Type B pancreatic cell (in vitro differentiated cells): ENCODE measurements at regions not wholly inside any gene's neighbourhood (a gene's known extent, or its start where the extent isn't known, plus 50 kb on each side); places are given as distances from the start of the nearest gene placed in this dataset.

ENCODE experiments used
- DNase-seq: peaks from one replicate; pipeline ENCODE4 v3.0.0; 2021; ENCODE audit warnings: mixed read lengths; ENCODE audit not compliant: unreplicated experiment; ENCODE audit errors: extremely low spot score
- H3K27ac Mint-ChIP-seq: 2 replicates; pipeline ENCODE4 v1.8.0; 2021; ENCODE audit warnings: mild to moderate bottlenecking, mixed read lengths
- H3K27me3 Mint-ChIP-seq: 2 replicates; pipeline ENCODE4 v1.8.0; 2021; ENCODE audit warnings: mixed read lengths
- H3K36me3 Mint-ChIP-seq: 2 replicates; pipeline ENCODE4 v1.8.0; 2021; ENCODE audit warnings: mixed read lengths
- H3K4me1 Mint-ChIP-seq: one replicate; pipeline ENCODE4 v1.8.0; 2021; ENCODE audit warnings: mixed read lengths; ENCODE audit not compliant: unreplicated experiment
- H3K4me3 Mint-ChIP-seq: 2 replicates; pipeline ENCODE4 v1.8.0; 2021; ENCODE audit warnings: mild to moderate bottlenecking, mixed read lengths
- H3K9me3 Mint-ChIP-seq: 2 replicates; pipeline ENCODE4 v1.8.0; 2021; ENCODE audit warnings: mixed read lengths
- CTCF ChIP-seq: fragments of 200-600 bp; sonication (generic); conservative IDR thresholded peaks from 2 replicates; pipeline ENCODE4 v1.5.0; 2021; ENCODE audit warnings: antibody characterized with exemption, mild to moderate bottlenecking

DNA sequence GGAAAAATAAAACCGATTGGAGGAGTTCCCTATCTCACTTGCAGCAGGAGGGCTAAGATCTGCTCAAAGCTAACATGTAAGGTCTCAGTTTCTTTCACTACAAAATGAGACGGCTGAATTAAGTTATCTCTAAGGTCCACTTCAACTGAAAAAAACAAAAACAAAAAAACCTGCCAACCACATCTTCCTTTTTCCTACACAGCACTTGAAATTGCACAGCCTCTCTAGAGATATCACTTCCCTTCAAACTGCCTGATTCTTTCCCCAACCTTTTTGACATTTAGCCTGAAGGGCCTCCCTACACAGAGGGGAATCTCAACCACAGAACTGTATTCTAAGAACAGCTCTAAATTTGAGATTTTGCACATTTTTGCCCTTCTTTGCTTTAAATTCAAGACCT, 227.9 kb upstream of the TARS1 start:
- Mint-ChIP-seq H3K27ac (no peak overlapping the region), H3K9me3 (no peaks in the 10 kb centered on the region), H3K27me3 (no peaks in the 10 kb centered on the region), H3K4me3 (no peak overlapping the region), H3K4me1 (peaks cover 9% of the 10 kb centered on the region), H3K36me3 (no peaks in the 10 kb centered on the region)
- TF ChIP-seq CTCF = no peak
- DNase-seq = no peak

DNA sequence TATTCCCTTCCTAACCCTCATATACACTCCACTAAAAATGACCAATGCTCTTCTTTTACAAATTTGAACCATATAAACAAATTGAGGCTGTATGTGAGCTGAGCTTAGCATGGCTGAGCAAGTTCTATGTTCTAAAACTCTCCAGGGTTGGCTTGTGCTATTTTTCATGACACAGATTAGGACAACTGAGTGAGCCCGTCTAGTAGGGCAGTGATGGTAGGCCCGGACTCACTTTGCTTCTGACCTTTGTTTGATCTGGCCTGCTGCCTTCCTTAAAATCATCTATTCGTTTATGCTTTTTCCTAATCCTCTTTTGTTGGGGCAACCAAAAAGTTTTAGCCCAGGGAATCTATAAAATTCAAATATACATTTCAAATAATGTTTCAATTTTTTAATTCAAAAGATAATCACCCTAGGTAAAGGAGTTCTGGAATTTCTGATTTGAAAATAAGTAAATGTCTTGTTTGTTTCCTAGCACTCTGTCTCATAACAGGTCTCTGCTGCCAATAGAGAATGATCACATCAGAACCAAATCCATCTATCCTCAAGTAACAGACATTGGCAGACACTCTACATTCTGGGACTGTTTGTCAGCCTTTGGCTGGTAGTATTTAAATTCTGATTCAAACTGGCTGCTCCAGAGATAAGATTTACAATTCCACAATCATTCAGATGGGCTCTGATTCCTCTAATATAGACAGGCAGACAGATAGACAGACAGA, 217.0 kb upstream of the TARS1 start:
- TF ChIP-seq CTCF = no peak
- Mint-ChIP-seq H3K27ac (no peak overlapping the region), H3K9me3 (no peaks in the 10 kb centered on the region), H3K4me3 (no peak overlapping the region), H3K4me1 (peaks cover 11% of the 10 kb centered on the region), H3K36me3 (no peaks in the 10 kb centered on the region), H3K27me3 (no peaks in the 10 kb centered on the region)
- DNase-seq = no peak

- DNase-seq = no peak
- Mint-ChIP-seq H3K4me3 (no peak overlapping the region), H3K27me3 (no peaks in the 10 kb centered on the region), H3K27ac (no peak overlapping the region), H3K9me3 (no peaks in the 10 kb centered on the region), H3K4me1 (peaks cover 17% of the 10 kb centered on the region), H3K36me3 (no peaks in the 10 kb centered on the region)
- TF ChIP-seq CTCF = no peak
These were observed 216.3 kb upstream of the TARS1 start for GRCh38 chr5:33224285-33224961.

DNA sequence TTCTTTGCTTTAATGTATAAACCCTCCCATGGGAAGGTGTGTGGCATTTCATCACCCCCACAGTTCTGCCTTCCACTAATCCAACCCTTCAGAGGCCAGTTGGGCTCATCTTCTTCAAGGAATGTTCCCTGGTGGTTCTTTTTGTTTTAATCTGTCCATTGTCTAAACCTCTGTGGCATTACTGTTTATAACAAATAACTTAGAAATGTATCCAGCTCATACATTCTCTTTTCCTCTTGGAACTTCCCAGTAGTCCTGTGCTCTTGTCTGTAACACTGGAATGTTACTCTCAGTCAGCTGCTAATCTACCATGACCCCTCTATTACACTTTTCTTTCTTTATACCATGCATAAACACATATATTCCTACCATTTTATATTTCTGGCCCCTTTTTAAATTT, 213.5 kb upstream of the TARS1 start:
- no peaks in the 10 kb centered on the region for H3K9me3 Mint-ChIP-seq
- no peak for TF ChIP-seq CTCF
- H3K27ac Mint-ChIP-seq = no peak overlapping the region
- H3K4me1 Mint-ChIP-seq = peaks cover 39% of the 10 kb centered on the region
- no peaks in the 10 kb centered on the region for H3K27me3 Mint-ChIP-seq
- no peak overlapping the region for H3K4me3 Mint-ChIP-seq
- DNase-seq = no peak
- no peaks in the 10 kb centered on the region for H3K36me3 Mint-ChIP-seq

- TF ChIP-seq CTCF = no peak
- Mint-ChIP-seq H3K27me3 (no peaks in the 10 kb centered on the region), H3K9me3 (no peaks in the 10 kb centered on the region), H3K27ac (no peak overlapping the region), H3K4me3 (no peak overlapping the region), H3K4me1 (peaks cover 43% of the 10 kb centered on the region), H3K36me3 (no peaks in the 10 kb centered on the region)
- no peak for DNase-seq
These were observed 213.0 kb upstream of the TARS1 start for GRCh38 chr5:33227746-33228145.
